ENCODE measurements at regions not wholly inside any gene's neighbourhood (a gene's known extent, or its start where the extent isn't known, plus 50 kb on each side); places are given as distances from the start of the nearest gene placed in this dataset.
A peak's percentile ranks its signal among the peaks of the same experiment; 100 is the strongest.

- no peak for TF ChIP-seq ZNF576 (CRISPR knock-in tag; IDR thresholded peaks at IDR 0.05)
- TF ChIP-seq ZNF7 (CRISPR knock-in tag; IDR thresholded peaks at IDR 0.05) = no peak
- no peak for TF ChIP-seq HOXA9 (CRISPR knock-in tag; IDR thresholded peaks at IDR 0.05; ENCODE audit: borderline replicate concordance)
- TF ChIP-seq HMGA1 (CRISPR knock-in tag; conservative IDR thresholded peaks at IDR 0.05) = no peak
- no peak for TF ChIP-seq ZNF850 (CRISPR knock-in tag; conservative IDR thresholded peaks at IDR 0.05)
- no peak for TF ChIP-seq ZNF788 (CRISPR knock-in tag; IDR thresholded peaks at IDR 0.05; ENCODE audit: borderline replicate concordance)
- no peak for TF ChIP-seq FOXK2 (IDR thresholded peaks at IDR 0.05)
- peak; percentile 94 for TF ChIP-seq HOMEZ (CRISPR knock-in tag; IDR thresholded peaks at IDR 0.05; ENCODE audit: low read depth)
- no peak for TF ChIP-seq ZNF207 (IDR thresholded peaks at IDR 0.05; ENCODE audit: borderline replicate concordance)
- no peak for TF ChIP-seq IKZF1 (IDR thresholded peaks at IDR 0.05)
- TF ChIP-seq ZUFSP (CRISPR knock-in tag; IDR thresholded peaks at IDR 0.05; ENCODE audit: borderline replicate concordance) = no peak
- TF ChIP-seq BRCA1 (CRISPR knock-in tag; IDR thresholded peaks at IDR 0.05) = no peak
- no peak for TF ChIP-seq GABPA (IDR thresholded peaks at IDR 0.05; ENCODE audit: low read depth, low read length)
- TF ChIP-seq GABPA (CRISPR knock-in tag; IDR thresholded peaks at IDR 0.05; ENCODE audit: low read depth) = no peak
- TF ChIP-seq ZNF724P (CRISPR knock-in tag; IDR thresholded peaks at IDR 0.05; ENCODE audit: borderline replicate concordance) = no peak
- TF ChIP-seq NR3C1 (CRISPR knock-in tag; IDR thresholded peaks at IDR 0.05) = no peak
- no peak for TF ChIP-seq ZZZ3 (CRISPR knock-in tag; IDR thresholded peaks at IDR 0.05; ENCODE audit: borderline replicate concordance)
- no peak for TF ChIP-seq ZSCAN29 (CRISPR knock-in tag; conservative IDR thresholded peaks at IDR 0.05)
- no peak for TF ChIP-seq ZNF224 (CRISPR knock-in tag; IDR thresholded peaks at IDR 0.05)
- TF ChIP-seq HCFC1 (IDR thresholded peaks at IDR 0.05; ENCODE audit: low read depth, low read length) = no peak
- TF ChIP-seq ZFYVE20 (CRISPR knock-in tag; IDR thresholded peaks at IDR 0.05; ENCODE audit: borderline replicate concordance, low read depth) = no peak
- TF ChIP-seq THAP8 (CRISPR knock-in tag; IDR thresholded peaks at IDR 0.05; ENCODE audit: borderline replicate concordance) = no peak
- TF ChIP-seq MIXL1 (CRISPR knock-in tag; IDR thresholded peaks at IDR 0.05) = no peak
- peak; percentile 40; the same call in 1 of the 2 replicates for TF ChIP-seq ZNF12 (CRISPR knock-in tag; IDR thresholded peaks at IDR 0.05)
- peak; percentile 53 for TF ChIP-seq GATAD2A (CRISPR knock-in tag; IDR thresholded peaks at IDR 0.05)
- TF ChIP-seq SRY (CRISPR knock-in tag; IDR thresholded peaks at IDR 0.05) = no peak
- no peak for TF ChIP-seq MBNL3 (CRISPR knock-in tag; conservative IDR thresholded peaks at IDR 0.05)
- TF ChIP-seq SOX5 (CRISPR knock-in tag; IDR thresholded peaks at IDR 0.05; ENCODE audit: borderline replicate concordance) = peak; percentile 86
- TF ChIP-seq TGIF2 (CRISPR knock-in tag; IDR thresholded peaks at IDR 0.05) = no peak
- TF ChIP-seq ZNF562 (CRISPR knock-in tag; IDR thresholded peaks at IDR 0.05; ENCODE audit: borderline replicate concordance) = no peak
- no peak for TF ChIP-seq PLSCR1 (CRISPR knock-in tag; IDR thresholded peaks at IDR 0.05; ENCODE audit: borderline replicate concordance)
- no peak for TF ChIP-seq ZNF530 (CRISPR knock-in tag; IDR thresholded peaks at IDR 0.05; ENCODE audit: low read depth)
Observed at GRCh38 chr11:129248618-129249017, 56.5 kb upstream of the ARHGAP32 start (continued).

All from HepG2 (cell line).